Caki2 (cell line): ENCODE measurements at regions not wholly inside any gene's neighbourhood (a gene's known extent, or its start where the extent isn't known, plus 50 kb on each side); places are given as distances from the start of the nearest gene placed in this dataset.
"Not testable (repeated sequence)": the region's sequence is repeated elsewhere in the genome, so short reads cannot be mapped to it uniquely, and the experiment has no call there.

Experiments used
- DNase-seq: peaks from one replicate; pipeline ENCODE4 v3.0.0-alpha.2; 2015; ENCODE audit warnings: low read depth
- in situ Hi-C: cut with HindIII; loops from 2 replicates; pipeline ENCODE4 v1.10.0; 2016; ENCODE audit warnings: low sequenced_read_pairs, low pct_unique_long_range_greater_than_20kb, mixed read lengths

DNA sequence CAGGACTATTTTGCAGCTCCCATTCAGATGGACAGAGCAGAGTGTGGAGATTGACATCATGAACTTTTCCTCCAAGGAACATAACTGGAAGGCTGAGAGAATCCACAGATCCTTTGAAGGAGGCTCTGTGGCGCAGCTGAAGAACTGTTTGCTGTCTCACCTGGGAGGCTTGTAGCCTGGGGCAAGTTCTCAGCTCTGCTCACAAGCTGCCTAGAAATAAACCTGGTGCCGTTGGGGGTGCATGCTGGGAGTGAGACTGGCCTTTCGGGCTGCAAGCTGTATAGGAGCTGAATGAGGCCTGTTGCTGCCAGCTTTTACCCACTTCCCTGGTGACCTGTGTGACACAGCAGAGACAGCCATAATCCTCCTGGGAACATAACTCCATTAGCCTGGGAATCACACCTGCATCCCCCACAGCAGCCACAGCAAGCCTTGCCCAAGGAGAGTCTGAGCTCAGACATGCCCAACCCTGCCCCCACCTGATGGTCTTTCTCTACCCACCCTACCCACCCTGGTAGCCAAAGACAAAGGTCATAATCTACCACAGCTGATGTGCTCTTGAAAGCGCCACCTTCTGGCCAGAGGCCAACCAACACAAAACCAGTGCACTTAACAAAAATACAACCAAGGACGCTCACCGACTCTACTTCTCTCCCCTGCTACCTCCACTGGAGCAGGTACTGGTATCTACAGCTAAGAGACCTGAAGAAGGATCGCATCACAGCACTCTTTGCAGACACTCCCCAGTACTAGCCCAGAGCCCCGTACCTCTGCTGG lies 205.1 kb upstream of the MRPS30 start:
- in situ Hi-C loops, result no loop called here
- DNase-seq, result no peak

DNA sequence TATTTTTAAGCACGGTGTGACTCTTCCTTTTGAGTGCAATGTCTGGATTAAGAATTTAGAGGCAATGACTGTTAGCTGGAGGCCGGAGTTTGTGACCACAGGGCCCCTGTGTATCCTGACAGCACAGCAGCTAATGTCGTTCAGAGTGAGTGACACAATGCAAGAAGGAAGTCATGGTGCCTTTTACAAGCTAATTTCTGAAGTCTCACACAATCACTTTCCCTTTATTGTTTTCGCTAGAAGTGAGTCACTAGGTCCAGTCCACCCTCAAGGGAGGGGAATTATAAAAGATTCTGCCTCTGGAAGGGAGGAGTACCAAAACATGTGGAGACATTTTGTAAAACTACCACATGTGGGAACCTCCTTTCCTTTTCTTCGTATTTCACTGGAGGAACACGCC lies 185.5 kb upstream of the FGF10 start:
- in situ Hi-C loops, result no loop called here
- DNase-seq, result no peak

DNA sequence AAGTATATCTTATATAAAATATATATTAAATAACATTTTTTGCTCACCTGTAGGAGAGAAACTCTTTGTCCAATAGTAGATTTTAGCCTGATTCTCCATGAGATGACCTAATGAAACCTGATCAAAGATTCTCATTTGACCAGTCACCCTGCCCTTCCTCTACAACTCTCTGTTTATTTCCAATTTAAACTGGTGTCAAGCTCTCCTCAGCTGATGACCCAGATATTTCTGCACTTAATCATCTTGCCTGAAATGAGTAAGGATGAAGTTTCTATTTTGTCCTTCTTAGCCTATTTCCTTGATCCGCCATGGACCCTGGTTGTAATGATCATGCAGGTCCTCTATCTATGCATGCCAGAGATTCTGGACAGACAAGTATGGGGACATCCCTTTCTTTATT lies 179.3 kb upstream of the FGF10 start:
- in situ Hi-C loops, result no loop called here
- no peak for DNase-seq

DNA sequence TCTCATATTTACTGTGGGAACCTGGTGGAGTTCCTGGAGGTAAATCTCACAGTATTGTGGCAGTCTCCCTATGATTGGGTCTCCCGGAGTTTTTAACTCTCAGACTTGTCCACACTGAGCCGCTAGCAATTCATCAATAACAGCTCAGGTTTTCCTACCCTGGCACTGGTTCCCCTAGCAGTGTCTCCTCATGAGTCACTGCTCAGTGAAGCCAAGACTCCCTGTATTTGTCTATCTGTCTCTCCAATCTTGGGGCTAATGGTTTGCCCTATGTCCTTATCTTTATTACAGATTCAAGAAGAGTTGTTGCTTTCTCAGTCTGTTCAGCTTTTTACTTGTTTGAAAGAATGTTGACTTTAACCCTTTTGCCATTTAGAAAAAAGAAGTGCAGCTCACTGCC lies 176.7 kb upstream of the FGF10 start:
- in situ Hi-C loops, result no loop called here

DNA sequence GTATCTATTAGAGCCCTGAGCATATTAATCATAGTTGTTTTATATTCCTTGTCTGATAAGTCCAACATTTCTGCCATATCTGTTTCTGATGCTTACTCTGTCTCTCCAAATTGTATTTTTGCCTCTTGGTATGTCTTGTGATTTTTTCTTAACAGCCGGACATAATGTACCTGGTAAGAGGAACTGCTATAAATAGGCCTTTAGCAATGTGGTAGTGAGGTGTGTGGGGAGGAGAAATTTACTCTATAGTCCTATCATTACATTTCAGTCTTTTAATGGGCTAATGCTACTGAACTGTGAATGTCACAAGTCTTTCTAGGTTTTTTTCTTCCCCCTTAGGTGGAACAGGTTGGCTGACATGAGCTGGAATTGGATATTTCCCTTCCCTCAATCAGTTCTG lies 176.1 kb upstream of the FGF10 start:
- no peak for DNase-seq
- in situ Hi-C loops, result no loop called here

More for the DNA sequence above, 176.7 kb upstream of the FGF10 start:
- DNase-seq, result no peak

DNA sequence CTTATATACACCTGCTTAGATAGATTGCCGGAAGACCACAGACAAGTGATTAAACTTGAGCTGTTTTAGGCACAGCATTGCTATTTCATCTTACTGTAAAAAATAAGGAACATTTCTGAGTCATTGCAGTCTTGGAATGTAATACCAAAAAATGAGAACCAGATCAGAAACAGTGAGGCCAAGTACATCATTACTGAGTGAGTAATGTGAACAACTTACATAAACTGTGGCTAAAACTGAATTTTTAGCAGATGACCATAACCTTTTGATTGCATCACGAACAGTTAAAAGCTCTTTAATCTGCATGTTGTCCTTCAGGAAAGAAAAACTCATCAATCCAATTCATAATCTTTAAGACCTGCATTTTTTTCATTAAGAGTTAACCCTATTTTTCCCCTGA lies 157.1 kb upstream of the FGF10 start:
- in situ Hi-C loops, result no loop called here
- no peak for DNase-seq

DNA sequence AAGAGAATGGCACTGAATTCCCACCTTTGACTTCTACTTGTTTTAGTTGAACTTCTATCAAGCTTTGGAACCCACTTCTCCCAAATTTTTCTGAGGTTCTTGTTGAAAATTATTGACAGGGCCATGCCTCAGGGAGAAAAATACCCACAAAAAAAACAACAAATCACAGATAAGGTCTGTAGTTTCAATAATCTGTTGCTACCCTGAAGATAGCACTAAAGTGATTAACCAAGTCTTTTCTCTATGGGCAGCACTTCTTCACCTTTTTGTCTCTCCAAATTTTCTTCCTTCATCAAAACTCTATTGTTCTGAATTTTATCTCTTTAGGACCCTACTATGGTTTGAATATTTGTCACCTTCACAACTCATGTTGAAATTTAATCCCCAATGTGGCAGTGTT lies 154.3 kb upstream of the FGF10 start:
- in situ Hi-C loops, result no loop called here
- DNase-seq, result no peak

DNA sequence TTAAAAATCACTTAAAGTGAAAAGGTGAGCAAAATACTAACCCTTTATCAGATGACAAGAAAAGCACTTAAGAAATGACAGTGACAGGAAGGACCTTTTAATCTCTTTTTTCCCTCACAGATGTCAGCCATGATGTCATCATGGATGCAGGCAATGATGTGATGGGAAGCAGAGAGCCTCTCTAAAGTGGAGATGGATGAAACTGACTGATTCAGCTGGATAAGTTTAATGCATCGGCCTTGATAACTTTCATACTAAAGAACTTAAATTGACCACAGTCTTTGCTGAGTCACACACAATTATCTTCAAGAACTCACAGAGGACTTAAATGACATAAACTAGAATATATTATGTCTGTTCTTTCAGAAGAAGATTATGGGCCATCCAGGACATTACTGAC lies 153.2 kb upstream of the FGF10 start:
- in situ Hi-C loops, result no loop called here
- no peak for DNase-seq

DNA sequence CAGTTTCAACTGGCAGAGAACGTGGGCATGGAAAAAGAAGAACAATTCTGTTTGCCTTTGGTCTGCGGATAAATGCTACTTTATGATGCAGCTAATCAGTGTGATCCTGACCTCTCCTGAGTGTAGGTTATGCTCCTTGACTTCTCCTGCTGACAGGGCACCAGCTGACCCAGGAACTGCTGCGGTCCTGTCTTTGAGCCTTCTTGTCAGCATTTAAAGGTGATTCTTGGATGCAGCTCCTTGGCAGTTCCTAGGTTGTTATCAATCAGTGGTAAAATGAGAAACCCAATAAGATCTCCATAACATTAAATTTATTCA lies 150.3 kb upstream of the FGF10 start:
- no peak for DNase-seq
- in situ Hi-C loops, result no loop called here

DNA sequence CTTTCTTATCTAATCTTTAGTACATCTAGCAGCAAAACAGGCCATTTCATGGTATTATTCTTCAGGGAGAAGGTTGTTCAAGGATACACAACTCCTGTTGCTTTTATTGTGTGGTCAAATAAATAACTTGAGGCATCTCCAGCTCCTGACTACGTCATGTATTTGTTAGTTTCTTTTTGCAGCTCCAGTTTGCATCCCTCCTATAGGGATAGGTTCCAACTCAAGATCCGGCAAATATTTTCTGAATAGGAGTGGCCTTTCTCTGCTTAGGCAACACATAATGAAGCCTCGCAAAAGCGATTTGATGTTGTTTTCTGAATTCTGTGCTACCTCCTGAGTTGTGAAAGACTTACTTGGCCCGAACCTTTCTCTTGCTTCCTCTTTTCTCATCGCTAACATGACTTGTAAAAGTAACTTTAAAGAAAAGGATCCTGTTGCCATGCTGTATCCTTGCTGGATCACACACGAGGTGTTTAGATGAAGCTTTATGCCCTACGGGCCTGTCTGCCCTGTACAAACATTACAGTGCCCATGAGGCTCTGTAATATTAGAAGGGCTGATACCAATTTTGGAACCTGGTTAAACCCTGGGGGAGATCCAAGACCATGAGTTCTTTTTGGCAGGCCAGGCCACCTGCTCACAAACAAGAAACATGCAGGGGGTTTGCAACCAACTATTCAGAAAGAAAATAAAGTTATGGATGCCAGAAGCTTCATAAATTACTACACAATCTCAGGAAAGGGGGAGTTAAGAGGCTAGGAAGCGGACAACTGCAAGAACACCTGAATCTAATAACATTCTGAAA lies 149.8 kb upstream of the FGF10 start:
- in situ Hi-C loops, result no loop called here
- DNase-seq, result no peak

DNA sequence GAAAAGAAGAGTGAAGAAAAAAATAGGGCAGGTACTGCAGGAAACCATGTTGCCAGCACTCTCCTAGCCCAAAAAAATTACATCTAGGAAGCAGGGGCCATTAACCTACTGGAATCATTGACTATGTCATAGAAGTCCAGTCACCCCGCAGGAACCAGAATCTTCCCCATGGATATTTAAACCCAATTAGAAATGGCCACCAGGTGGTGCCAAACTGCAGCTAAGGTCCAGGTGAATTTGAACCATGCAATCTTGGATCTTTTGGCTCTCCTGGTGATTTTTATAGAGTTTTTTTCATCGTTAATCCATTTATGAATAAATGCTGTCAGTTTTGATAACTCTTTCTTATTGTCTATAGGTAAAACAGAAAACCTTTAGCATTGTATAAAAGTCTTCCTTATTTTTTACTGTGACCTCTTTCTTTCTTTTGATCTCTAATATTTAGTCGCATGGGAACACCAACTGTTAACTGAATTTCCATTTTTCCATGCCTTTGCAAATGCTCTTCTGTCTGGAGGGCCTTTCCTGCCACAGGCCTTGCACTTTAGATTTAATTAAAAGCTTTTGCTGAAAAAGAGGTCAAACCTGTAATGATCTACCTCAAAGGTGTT lies 147.5 kb upstream of the FGF10 start:
- peak; percentile 2 for DNase-seq
- in situ Hi-C loops, result no loop called here

DNA sequence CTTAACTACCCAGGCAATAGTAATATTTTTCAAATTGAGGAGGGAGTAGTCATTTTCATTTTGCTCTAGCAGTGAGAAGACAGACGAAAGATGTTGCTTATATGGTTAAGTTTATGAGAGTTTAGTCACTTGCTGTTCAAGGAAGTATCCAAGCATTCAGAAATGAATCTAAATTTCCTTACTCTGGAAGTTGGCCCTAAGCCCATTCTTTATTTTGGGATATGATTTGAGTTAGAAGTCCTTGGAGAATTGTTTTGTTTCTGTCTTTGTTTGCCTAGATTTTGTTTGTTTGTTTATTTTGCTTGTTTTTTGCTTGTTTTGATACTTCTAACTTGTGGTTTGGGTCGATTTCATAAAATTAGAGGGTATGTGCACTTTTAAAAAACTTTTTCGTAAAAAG lies 146.4 kb upstream of the FGF10 start:
- in situ Hi-C loops, result no loop called here
- DNase-seq, result no peak

DNA sequence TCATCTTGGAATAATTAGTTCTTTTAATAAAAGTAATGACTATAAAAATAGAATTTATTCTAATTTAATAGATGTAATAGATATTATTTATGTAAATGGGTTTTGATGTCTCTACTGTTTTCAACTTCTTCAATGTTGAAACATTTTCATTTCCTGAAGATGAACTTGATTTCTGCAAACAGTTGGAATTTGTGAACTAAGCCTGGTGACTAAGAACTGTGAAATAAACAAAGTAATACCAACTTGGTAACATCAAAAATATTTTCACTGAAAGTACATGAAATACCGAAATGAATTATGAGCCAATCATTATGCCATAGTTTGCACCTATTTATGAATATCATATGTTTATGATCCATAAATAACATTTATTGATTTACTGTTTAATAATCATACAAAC lies 143.8 kb upstream of the FGF10 start:
- DNase-seq, result no peak
- in situ Hi-C loops, result no loop called here

DNA sequence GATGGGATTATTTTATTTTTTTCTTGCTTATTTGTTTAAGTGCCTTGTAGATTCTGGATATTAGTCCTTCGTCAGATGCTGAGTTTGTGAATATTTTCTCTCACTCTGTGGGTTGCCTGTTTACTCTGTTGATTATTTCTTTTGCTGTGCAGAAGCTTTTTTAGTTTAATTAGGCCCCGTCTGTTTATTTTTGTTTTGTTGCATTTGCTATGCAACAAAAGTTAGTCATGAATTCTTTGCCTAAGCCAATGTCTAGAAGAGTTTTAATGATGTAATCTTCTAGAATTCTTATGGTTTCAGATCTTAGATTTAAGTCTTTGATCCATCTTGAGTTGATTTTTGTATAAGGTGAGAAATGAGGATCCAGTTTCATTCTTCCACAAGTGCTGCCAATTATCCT lies 142.5 kb upstream of the FGF10 start:
- DNase-seq, in situ Hi-C loops: not testable (repeated sequence)

DNA sequence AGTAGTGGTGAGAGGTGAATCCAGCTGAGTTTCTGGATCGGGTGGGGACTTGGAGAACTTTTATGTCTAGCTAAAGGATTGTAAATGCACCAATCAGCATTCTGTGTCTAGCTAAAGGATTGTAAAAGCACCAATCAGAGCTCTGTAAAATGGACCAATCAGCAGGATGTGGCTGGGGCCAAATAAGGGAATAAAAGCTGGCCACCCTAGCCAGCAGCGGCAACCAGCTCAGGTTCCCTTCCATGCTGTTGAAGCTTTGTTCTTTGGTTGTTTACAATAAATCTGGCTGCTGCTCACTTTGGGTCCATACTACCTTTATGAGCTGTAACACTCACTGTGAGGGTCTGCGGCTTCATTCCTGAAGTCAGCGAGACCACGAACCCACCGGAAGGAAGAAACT lies 141.6 kb upstream of the FGF10 start:
- in situ Hi-C loops, DNase-seq: not testable (repeated sequence)

DNA sequence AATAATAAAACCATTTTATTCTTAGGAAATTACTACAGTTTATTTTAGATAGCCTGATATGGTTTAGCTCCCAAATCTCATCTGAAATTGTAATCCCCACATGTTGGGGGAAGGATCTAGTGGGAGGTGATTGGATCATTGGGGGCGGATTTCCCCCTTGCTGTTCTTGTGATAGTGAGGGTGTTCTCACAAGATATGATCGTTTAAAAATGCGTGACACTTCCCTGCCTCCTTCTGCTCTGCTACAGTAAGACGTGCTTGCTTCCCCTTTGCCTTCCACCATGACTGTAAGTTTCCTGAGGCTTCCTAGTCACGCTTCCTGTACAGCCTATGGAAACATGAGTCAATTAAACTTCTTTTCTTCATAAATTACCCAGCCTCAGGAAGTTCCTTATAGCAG lies 122.4 kb upstream of the FGF10 start:
- no peak for DNase-seq
- in situ Hi-C loops, result no loop called here

DNA sequence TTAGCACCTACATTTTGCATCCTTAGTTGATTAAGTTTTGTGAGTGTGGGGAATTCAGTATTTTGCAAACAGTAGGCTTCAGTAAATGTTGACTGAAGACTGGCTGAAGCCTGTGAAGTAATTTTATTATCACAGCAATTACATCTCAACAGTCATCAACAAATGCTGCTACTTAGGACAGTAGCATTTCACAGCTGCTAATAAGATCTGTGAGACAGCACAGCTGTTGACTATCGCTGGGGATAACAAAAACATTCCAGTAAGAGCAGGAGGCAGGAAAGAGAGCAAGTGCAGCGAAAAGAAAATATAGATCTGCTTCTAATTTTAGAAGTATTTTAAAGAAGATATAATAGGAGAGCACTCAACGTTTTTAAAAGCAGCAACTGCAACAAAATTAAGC lies 117.3 kb upstream of the FGF10 start:
- in situ Hi-C loops, result no loop called here
- no peak for DNase-seq

DNA sequence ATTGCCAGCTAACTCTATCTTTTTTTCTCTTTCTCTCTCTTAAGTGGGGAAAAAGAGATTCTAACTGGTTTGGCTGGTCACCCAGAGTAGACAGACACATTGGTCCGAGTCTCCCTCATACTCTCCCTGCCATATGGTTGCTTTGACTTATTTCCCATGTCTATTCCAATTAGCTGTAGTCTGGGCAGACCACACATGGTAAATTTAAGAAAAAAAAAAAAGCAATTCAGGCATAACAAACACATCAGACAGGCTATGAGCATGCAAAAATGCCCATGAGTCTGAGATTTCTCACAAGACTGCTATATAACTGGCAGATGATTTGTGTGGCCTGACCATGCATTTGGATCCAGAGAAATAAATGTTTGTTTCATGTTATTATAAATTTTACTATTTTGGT lies 110.2 kb upstream of the FGF10 start:
- no peak for DNase-seq
- in situ Hi-C loops, result no loop called here

DNA sequence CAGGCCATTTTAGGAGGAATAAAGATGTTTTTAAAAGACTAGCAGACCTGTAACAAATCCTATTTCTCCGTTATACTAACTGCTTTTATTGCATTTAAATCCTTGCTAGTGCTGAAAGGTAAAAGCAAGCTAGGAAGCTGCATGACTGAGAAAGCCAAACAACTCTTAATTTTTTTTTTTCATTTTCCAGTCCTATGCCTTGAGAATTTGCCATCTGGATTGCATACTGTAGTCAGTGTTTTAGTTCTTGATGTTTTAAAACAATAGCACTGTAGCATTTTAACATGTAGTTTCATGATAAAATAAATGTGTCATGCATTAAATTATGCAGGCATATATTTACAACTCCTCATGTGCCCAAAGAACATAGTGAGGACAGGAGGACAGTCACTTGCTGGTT lies 108.4 kb upstream of the FGF10 start:
- no peak for DNase-seq
- in situ Hi-C loops, result no loop called here

DNA sequence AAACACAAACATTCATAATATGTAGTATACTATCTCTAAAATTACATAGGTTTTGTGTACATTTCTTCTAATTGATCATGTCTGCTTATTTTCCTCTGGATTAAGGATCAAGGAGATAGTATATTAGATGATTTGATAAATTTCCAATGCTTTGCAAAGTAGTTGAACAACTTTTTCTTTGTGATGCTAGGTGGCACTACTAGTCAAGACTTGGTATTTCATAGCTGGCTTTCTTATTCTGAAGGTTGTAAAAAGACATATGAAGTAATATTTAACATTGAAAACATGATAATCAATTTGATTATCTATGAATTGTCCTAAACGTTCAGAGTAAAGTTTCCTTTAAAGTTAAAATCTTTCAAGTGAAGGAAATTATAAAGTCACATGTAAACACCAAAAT lies 106.1 kb upstream of the FGF10 start:
- DNase-seq, result no peak
- in situ Hi-C loops, result no loop called here
